ENCODE measurements at regions not wholly inside any gene's neighbourhood (a gene's known extent, or its start where the extent isn't known, plus 50 kb on each side); places are given as distances from the start of the nearest gene placed in this dataset.

DNA sequence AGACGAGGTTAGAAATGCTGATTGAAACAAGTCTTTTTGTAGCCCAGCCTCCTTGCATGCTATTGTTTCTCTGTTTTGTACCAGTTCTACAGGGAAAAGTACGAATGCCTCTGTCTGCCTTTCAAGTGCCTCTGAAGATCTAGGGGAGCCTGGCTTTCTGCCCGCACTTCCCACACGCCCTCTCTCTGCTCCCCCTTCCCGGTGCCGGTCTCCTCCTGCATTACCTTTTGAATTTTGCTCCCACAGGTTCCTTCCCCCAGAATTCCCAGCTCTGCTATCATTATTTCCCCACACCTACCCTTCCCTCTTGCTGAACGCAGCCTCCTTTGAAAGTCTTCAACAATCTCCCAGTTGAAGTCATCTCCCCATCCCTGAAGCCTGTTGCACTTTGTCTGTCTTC lies 689.7 kb downstream of the BCL11B start:
- TF ChIP-seq POLR2AphosphoS5 (IDR thresholded peaks at IDR 0.05; ENCODE audit: low read depth, low read length) (no peak), SIN3A (IDR thresholded peaks at IDR 0.05; ENCODE audit: borderline replicate concordance, low read depth, low read length) (no peak), TAF1 (IDR thresholded peaks at IDR 0.05; ENCODE audit: borderline replicate concordance, low read depth, low read length) (no peak), EP300 (IDR thresholded peaks at IDR 0.05; ENCODE audit: borderline replicate concordance in 1 of 2, low read depth in 1 of 2, low read length in 1 of 2) (no peak), TEAD4 (IDR thresholded peaks at IDR 0.05; ENCODE audit: borderline replicate concordance, insufficient read depth) (no peak)
- TF ChIP-seq, protein P1, sequence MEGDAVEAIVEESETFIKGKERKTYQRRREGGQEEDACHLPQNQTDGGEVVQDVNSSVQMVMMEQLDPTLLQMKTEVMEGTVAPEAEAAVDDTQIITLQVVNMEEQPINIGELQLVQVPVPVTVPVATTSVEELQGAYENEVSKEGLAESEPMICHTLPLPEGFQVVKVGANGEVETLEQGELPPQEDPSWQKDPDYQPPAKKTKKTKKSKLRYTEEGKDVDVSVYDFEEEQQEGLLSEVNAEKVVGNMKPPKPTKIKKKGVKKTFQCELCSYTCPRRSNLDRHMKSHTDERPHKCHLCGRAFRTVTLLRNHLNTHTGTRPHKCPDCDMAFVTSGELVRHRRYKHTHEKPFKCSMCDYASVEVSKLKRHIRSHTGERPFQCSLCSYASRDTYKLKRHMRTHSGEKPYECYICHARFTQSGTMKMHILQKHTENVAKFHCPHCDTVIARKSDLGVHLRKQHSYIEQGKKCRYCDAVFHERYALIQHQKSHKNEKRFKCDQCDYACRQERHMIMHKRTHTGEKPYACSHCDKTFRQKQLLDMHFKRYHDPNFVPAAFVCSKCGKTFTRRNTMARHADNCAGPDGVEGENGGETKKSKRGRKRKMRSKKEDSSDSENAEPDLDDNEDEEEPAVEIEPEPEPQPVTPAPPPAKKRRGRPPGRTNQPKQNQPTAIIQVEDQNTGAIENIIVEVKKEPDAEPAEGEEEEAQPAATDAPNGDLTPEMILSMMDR (IDR thresholded peaks at IDR 0.05) = no peak
- TF ChIP-seq, protein P2, sequence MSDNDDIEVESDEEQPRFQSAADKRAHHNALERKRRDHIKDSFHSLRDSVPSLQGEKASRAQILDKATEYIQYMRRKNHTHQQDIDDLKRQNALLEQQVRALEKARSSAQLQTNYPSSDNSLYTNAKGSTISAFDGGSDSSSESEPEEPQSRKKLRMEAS (IDR thresholded peaks at IDR 0.05; ENCODE audit: low read depth) = no peak
- TF ChIP-seq, protein P3, sequence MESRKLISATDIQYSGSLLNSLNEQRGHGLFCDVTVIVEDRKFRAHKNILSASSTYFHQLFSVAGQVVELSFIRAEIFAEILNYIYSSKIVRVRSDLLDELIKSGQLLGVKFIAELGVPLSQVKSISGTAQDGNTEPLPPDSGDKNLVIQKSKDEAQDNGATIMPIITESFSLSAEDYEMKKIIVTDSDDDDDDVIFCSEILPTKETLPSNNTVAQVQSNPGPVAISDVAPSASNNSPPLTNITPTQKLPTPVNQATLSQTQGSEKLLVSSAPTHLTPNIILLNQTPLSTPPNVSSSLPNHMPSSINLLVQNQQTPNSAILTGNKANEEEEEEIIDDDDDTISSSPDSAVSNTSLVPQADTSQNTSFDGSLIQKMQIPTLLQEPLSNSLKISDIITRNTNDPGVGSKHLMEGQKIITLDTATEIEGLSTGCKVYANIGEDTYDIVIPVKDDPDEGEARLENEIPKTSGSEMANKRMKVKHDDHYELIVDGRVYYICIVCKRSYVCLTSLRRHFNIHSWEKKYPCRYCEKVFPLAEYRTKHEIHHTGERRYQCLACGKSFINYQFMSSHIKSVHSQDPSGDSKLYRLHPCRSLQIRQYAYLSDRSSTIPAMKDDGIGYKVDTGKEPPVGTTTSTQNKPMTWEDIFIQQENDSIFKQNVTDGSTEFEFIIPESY (IDR thresholded peaks at IDR 0.05; ENCODE audit: borderline replicate concordance, low read depth) = no peak
- TF ChIP-seq, protein P4, sequence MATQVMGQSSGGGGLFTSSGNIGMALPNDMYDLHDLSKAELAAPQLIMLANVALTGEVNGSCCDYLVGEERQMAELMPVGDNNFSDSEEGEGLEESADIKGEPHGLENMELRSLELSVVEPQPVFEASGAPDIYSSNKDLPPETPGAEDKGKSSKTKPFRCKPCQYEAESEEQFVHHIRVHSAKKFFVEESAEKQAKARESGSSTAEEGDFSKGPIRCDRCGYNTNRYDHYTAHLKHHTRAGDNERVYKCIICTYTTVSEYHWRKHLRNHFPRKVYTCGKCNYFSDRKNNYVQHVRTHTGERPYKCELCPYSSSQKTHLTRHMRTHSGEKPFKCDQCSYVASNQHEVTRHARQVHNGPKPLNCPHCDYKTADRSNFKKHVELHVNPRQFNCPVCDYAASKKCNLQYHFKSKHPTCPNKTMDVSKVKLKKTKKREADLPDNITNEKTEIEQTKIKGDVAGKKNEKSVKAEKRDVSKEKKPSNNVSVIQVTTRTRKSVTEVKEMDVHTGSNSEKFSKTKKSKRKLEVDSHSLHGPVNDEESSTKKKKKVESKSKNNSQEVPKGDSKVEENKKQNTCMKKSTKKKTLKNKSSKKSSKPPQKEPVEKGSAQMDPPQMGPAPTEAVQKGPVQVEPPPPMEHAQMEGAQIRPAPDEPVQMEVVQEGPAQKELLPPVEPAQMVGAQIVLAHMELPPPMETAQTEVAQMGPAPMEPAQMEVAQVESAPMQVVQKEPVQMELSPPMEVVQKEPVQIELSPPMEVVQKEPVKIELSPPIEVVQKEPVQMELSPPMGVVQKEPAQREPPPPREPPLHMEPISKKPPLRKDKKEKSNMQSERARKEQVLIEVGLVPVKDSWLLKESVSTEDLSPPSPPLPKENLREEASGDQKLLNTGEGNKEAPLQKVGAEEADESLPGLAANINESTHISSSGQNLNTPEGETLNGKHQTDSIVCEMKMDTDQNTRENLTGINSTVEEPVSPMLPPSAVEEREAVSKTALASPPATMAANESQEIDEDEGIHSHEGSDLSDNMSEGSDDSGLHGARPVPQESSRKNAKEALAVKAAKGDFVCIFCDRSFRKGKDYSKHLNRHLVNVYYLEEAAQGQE (IDR thresholded peaks at IDR 0.05; ENCODE audit: low read depth, low read length) = no peak

All from SK-N-SH (cell line).